Loucy (cell line): ENCODE measurements at regions not wholly inside any gene's neighbourhood (a gene's known extent, or its start where the extent isn't known, plus 50 kb on each side); places are given as distances from the start of the nearest gene placed in this dataset.

ENCODE experiments used
- CTCF ChIP-seq: fragments of 200-600 bp; sonication (generic); conservative IDR thresholded peaks from 2 replicates; pipeline ENCODE4 v1.5.1; 2014; ENCODE audit warnings: mild to moderate bottlenecking, antibody characterized with exemption, low read length
- EZH2phosphoT487 ChIP-seq: fragments of 200-600 bp; IDR thresholded peaks from 2 replicates; pipeline ENCODE4 v1.6.1; 2018; ENCODE audit warnings: antibody characterized with exemption, mild to moderate bottlenecking, moderate library complexity, borderline replicate concordance

GRCh38 chr5:152472083-152472482 is 67.0 kb upstream of the NMUR2 start:
- no peak for TF ChIP-seq CTCF
- no peak for TF ChIP-seq EZH2phosphoT487
